Effector memory CD8-positive, alpha-beta T cell (primary cell): ENCODE measurements at regions not wholly inside any gene's neighbourhood (a gene's known extent, or its start where the extent isn't known, plus 50 kb on each side); places are given as distances from the start of the nearest gene placed in this dataset.
"Not testable (repeated sequence)": the region's sequence is repeated elsewhere in the genome, so short reads cannot be mapped to it uniquely, and the experiment has no call there.

Source experiments
- ATAC-seq: fragments of 150-1000 bp; cut with Tn5 transposase; replicated peaks from 2 replicates; pipeline ENCODE4 v1.10.0; 2021; ENCODE audit warnings: mild to moderate bottlenecking, moderate library complexity
- DNase-seq, 3 experiments: peaks; one replicate each; pipeline ENCODE4 v3.0.0; 2021
- H3K27ac Mint-ChIP-seq, 2 donors: one replicate each; pipeline ENCODE4 v1.8.0; 2022; ENCODE audit warnings: mild to moderate bottlenecking in 2 of 2, mixed read lengths in 2 of 2, moderate library complexity in 2 of 2
- H3K27me3 Mint-ChIP-seq, 2 donors: one replicate each; pipeline ENCODE4 v1.8.0; 2022; ENCODE audit warnings: mixed read lengths in 2 of 2
- H3K36me3 Mint-ChIP-seq: one replicate; pipeline ENCODE4 v1.8.0; 2022; ENCODE audit warnings: mild to moderate bottlenecking, moderate library complexity, mixed read lengths; ENCODE audit not compliant: insufficient read depth
- H3K4me1 Mint-ChIP-seq, 2 donors: one replicate each; pipeline ENCODE4 v1.8.0; 2022; ENCODE audit warnings: low read depth in 2 of 2, mixed read lengths in 2 of 2
- H3K4me3 Mint-ChIP-seq, 2 donors: one replicate each; pipeline ENCODE4 v1.8.0; 2022; ENCODE audit warnings: mild to moderate bottlenecking in 2 of 2, mixed read lengths in 2 of 2, moderate library complexity in 2 of 2
- H3K9me3 Mint-ChIP-seq, 2 donors: one replicate each; pipeline ENCODE4 v1.8.0; 2022; ENCODE audit warnings: mixed read lengths in 2 of 2

GRCh38 chr2:45117383-45117782 lies 108.1 kb upstream of the SIX2 start:
- Mint-ChIP-seq H3K27ac (no peak overlapping the region), H3K9me3 (no peaks in the 10 kb centered on the region), H3K27me3 (peaks cover 0 to 7% of the 10 kb centered on the region in 2 donors), H3K4me3 (no peak overlapping the region), H3K36me3 (no peaks in the 10 kb centered on the region), H3K4me1 (no peaks in the 10 kb centered on the region)
- ATAC-seq (no peak), DNase-seq (no peak)

DNA sequence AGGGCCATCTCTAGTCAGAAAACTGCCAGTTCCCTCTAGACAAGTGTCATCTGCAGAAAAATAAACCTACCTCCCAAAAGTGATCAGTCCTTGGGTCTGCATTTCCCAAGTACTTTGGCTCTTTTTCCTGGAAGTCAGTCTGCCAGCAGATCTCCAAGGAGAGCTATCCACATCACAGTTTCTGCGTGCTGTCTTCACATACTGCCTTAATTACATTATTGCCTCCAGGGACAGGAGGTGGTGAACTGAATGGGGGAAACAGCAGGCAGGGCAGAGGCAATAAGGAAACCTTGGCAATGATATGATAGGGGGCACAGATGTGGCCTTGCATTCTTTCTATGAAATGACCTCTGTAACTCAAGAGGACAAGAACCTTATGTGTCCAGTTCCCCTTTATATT lies 105.9 kb upstream of the SIX2 start:
- no peak overlapping the region for H3K4me3 Mint-ChIP-seq
- peaks cover 6 to 12% of the 10 kb centered on the region in 2 donors for H3K27me3 Mint-ChIP-seq
- H3K36me3 Mint-ChIP-seq, result no peaks in the 10 kb centered on the region
- H3K9me3 Mint-ChIP-seq, result no peaks in the 10 kb centered on the region
- H3K27ac Mint-ChIP-seq, result no peak overlapping the region
- H3K4me1 Mint-ChIP-seq, result no peaks in the 10 kb centered on the region
- DNase-seq, result no peak
- no peak for ATAC-seq

DNA sequence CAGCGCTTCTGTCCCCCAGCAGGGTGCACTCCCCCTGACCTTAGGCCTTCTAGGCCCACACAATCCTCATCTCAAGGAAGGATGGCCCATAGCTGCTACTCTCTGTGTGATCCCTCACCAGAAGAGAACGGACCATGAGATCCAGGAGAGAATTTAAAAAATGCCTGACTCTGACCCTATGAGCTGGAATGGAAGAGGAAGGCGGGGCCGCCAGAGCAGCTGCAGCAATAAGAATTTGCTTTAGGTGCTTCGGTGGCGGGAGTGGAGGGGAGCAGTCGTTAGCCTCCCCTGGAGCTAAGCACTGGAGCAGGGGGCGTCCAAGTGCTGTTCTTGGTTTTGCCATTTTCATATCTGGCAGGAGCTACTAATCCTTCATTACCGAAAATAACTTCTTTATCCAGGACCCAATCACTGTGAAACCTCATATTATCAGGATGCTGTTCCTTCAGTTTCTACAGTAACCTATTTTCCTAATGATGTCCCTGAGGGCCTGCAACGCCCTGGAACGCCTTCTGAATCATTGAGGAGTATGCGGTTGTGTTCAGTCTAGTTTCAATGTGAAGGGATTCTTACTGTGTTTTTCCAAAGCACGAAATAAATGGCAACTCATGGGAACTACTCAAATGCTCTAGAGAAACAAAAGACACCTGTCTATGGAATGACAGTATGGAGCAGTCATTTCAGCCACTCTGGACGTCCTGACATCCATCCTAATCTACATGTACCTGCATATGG lies 105.1 kb upstream of the SIX2 start:
- Mint-ChIP-seq H3K27me3 (peaks cover 6 to 7% of the 10 kb centered on the region in 2 donors), H3K4me1 (no peaks in the 10 kb centered on the region), H3K9me3 (no peaks in the 10 kb centered on the region), H3K27ac (no peak overlapping the region), H3K36me3 (no peaks in the 10 kb centered on the region), H3K4me3 (no peak overlapping the region)
- no peak for DNase-seq
- ATAC-seq, result no peak

DNA sequence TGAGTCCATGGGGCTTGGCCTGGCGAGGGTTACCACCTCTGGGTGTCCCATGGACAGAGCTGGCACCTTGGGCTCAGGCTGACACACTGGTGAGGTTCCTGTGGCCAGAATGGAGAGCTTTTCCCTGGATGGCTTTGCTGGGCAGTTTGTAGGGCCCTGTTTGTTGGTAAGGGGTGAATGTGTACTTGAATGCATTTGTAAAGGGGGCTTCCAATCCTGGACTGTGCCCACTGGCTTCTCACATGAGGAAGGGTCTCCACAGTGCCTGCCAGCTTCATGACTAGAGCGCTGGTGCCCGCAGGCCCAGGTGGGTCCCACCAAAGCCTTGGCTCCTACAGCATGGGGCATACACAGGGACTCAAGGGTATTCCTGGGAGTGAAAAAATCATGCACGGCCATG lies 103.5 kb upstream of the SIX2 start:
- no peak overlapping the region for H3K4me3 Mint-ChIP-seq
- no peaks in the 10 kb centered on the region for H3K9me3 Mint-ChIP-seq
- H3K36me3 Mint-ChIP-seq, result no peaks in the 10 kb centered on the region
- DNase-seq, result no peak
- H3K27me3 Mint-ChIP-seq, result peaks cover 6 to 15% of the 10 kb centered on the region in 2 donors
- no peak overlapping the region for H3K27ac Mint-ChIP-seq
- no peaks in the 10 kb centered on the region for H3K4me1 Mint-ChIP-seq
- no peak for ATAC-seq

GRCh38 chr2:45105050-45105582 lies 95.9 kb upstream of the SIX2 start:
- H3K27ac Mint-ChIP-seq, result no peak overlapping the region

GRCh38 chr2:45104429-45104828 lies 95.2 kb upstream of the SIX2 start:
- DNase-seq (no peak), ATAC-seq (no peak)
- Mint-ChIP-seq H3K4me3 (no peak overlapping the region), H3K36me3 (no peaks in the 10 kb centered on the region), H3K27ac (no peak overlapping the region), H3K9me3 (no peaks in the 10 kb centered on the region), H3K27me3 (peaks cover 29% of the 10 kb centered on the region in 2 donors), H3K4me1 (no peaks in the 10 kb centered on the region)

More at GRCh38 chr2:45105050-45105582, 95.9 kb upstream of the SIX2 start:
- H3K9me3 Mint-ChIP-seq, result no peaks in the 10 kb centered on the region
- H3K36me3 Mint-ChIP-seq, result no peaks in the 10 kb centered on the region
- peaks cover 29% of the 10 kb centered on the region in 2 donors for H3K27me3 Mint-ChIP-seq
- H3K4me3 Mint-ChIP-seq, result no peak overlapping the region
- ATAC-seq, result no peak
- no peaks in the 10 kb centered on the region for H3K4me1 Mint-ChIP-seq
- no peak for DNase-seq

GRCh38 chr2:45103351-45104345 lies 94.4 kb upstream of the SIX2 start:
- Mint-ChIP-seq H3K9me3 (no peaks in the 10 kb centered on the region), H3K36me3 (no peaks in the 10 kb centered on the region), H3K4me3 (no peak overlapping the region), H3K27me3 (peaks cover 29% of the 10 kb centered on the region in 2 donors), H3K27ac (no peak overlapping the region), H3K4me1 (no peaks in the 10 kb centered on the region)
- ATAC-seq (no peak), DNase-seq (no peak)

GRCh38 chr2:45102579-45103117 lies 93.4 kb upstream of the SIX2 start:
- Mint-ChIP-seq H3K27me3 (peaks cover 21 to 29% of the 10 kb centered on the region in 2 donors), H3K36me3 (no peaks in the 10 kb centered on the region), H3K27ac (no peak overlapping the region), H3K9me3 (no peaks in the 10 kb centered on the region), H3K4me1 (no peaks in the 10 kb centered on the region), H3K4me3 (no peak overlapping the region)
- ATAC-seq (no peak), DNase-seq (no peak)

DNA sequence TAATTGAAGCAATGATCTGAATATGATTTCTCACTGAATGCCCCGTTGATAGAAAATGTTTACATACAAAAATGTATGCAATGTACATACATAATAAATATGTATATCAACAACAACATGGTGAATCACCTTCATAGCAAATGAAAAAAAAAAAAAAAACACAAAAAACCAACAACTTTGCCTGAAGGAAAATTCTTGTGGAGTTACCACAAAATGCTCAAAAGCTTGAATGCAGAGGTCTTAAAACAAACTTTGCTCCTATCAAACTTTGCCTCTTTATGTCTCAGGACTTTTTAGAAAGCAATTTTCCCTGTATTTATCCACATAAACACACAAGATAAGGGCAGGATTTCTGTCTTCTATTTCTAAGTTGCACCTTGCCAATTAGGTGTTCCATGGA lies 92.9 kb upstream of the SIX2 start:
- H3K9me3 Mint-ChIP-seq, result no peaks in the 10 kb centered on the region
- no peak for ATAC-seq
- H3K27me3 Mint-ChIP-seq, result peaks cover 21 to 29% of the 10 kb centered on the region in 2 donors
- no peak overlapping the region for H3K27ac Mint-ChIP-seq
- no peak for DNase-seq
- no peaks in the 10 kb centered on the region for H3K4me1 Mint-ChIP-seq
- no peak overlapping the region for H3K4me3 Mint-ChIP-seq
- H3K36me3 Mint-ChIP-seq, result no peaks in the 10 kb centered on the region

DNA sequence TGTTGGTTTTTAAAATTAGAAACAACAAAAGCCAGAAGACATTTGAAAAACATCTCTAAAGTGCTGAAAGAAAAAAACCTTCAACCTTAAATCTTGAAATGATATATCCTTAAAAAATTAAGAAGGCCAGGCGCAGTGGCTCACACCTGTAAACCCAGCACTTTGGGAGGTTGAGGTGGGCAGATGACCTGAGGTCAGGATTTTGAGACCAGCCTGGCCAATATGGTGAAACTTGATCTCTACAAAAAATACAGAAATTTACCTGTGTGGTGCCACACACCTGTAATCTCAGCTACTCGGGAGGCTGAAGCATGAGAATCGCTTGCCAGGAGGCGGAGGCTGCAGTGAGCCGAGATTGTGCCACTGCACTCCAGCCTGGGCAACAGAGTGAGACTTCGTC lies 87.7 kb upstream of the SIX2 start:
- Mint-ChIP-seq H3K36me3 (no peaks in the 10 kb centered on the region), H3K27me3 (peaks cover 37% of the 10 kb centered on the region in 2 donors), H3K4me3 (no peak overlapping the region)

DNA sequence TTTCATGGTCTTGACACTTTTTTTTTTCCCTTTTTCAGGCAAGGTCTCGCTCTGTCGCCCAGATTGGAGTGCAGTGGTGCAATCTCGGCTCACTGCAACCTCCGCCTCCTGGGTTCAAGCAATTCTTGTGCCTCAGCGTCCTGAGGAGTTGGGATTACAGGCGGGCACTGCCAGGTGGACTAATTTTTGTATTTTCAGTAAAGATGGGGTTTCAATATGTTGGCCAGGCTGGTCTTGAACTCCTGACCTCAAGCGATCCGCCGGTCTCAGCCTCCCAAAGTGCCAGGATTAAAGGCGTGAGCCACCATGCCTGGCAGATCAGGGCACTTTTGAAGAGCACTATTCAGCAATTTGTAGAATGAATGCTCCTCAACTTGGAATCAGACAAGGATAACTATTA lies 86.8 kb upstream of the SIX2 start:
- not testable (repeated sequence) for H3K4me3 Mint-ChIP-seq, ATAC-seq, H3K4me1 Mint-ChIP-seq, DNase-seq, H3K9me3 Mint-ChIP-seq, H3K36me3 Mint-ChIP-seq, H3K27ac Mint-ChIP-seq
- peaks cover 40 to 43% of the 10 kb centered on the region in 2 donors for H3K27me3 Mint-ChIP-seq

More for the DNA sequence above, 87.7 kb upstream of the SIX2 start:
- ATAC-seq, result no peak
- no peak overlapping the region for H3K27ac Mint-ChIP-seq
- H3K9me3 Mint-ChIP-seq, result no peaks in the 10 kb centered on the region
- no peak for DNase-seq
- no peaks in the 10 kb centered on the region for H3K4me1 Mint-ChIP-seq

GRCh38 chr2:45093663-45094062 lies 84.4 kb upstream of the SIX2 start:
- ATAC-seq (no peak), DNase-seq (no peak)
- Mint-ChIP-seq H3K4me3 (no peak overlapping the region), H3K9me3 (peaks cover 0 to 3% of the 10 kb centered on the region in 2 donors), H3K4me1 (no peaks in the 10 kb centered on the region), H3K27ac (no peak overlapping the region), H3K27me3 (peaks cover 46 to 52% of the 10 kb centered on the region in 2 donors), H3K36me3 (no peaks in the 10 kb centered on the region)

DNA sequence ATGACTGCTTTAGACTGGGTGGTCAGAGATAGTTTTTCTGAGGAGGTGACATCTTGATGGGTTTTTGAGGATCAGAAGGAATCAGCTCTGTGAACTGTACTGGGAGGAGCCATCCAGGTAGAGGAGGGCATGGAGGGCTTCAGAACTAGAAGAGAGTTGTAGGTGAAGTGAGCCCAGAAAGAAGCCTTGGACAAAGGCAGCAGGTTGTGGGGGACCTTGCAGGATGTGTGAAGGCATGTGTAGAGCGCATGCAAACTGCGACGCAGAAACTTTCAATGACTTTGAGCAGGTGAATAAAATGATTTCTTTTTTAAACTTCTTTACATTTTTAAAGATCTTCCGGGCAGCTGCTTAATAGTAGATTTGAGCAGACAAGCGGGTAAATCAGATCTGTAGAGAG lies 83.9 kb upstream of the SIX2 start:
- Mint-ChIP-seq H3K36me3 (no peaks in the 10 kb centered on the region), H3K27me3 (peaks cover 46 to 52% of the 10 kb centered on the region in 2 donors), H3K4me3 (no peak overlapping the region), H3K4me1 (no peaks in the 10 kb centered on the region), H3K27ac (no peak overlapping the region), H3K9me3 (peaks cover 0 to 3% of the 10 kb centered on the region in 2 donors)
- DNase-seq (no peak), ATAC-seq (no peak)
